H1 (cell line): ENCODE measurements at regions not wholly inside any gene's neighbourhood (a gene's known extent, or its start where the extent isn't known, plus 50 kb on each side); places are given as distances from the start of the nearest gene placed in this dataset.

Source experiments
- CTCF ChIA-PET: fragments of 300-600 bp; sonication (Branson Sonifier 250); formaldehyde crosslinking; loops from one replicate; lab custom pipeline; 2021; ENCODE audit not compliant: partially characterized antibody; lab: Charles Lee
- POLR2A ChIA-PET: fragments of 300-600 bp; sonication (Branson Sonifier 250); formaldehyde crosslinking; loops from one replicate; lab custom pipeline; 2021; ENCODE audit warnings: inconsistent platforms; ENCODE audit not compliant: partially characterized antibody; lab: Charles Lee
- DNase-seq, 2 experiments: peaks; one replicate each; pipeline versions ENCODE4 v3.0.0 to v3.0.0-alpha.2; 2010 to 2022; ENCODE audit warnings: low spot score in 2 of 2, low read depth in 1 of 2, mixed read lengths in 1 of 2
- FAIRE-seq: peaks from 2 replicates; lab custom pipeline; 2011; peaks lifted over from hg19 to GRCh38; lab: Jason Lieb, UNC
- H2AFZ ChIP-seq: 2 replicates; pipeline ENCODE4 v1.8.1; 2012; ENCODE audit warnings: low read length, inconsistent platforms
- H2AK5ac ChIP-seq: 2 replicates; pipeline ENCODE4 v1.6.1; 2013; ENCODE audit warnings: low read depth, low read length
- H2BK120ac ChIP-seq: replicated peaks from 2 replicates; pipeline ENCODE3; 2013; ENCODE audit warnings: low read depth, low read length, inconsistent platforms
- H2BK12ac ChIP-seq: 2 replicates; pipeline ENCODE4 v1.6.1; 2013; ENCODE audit warnings: low read depth, low read length
- H2BK15ac ChIP-seq: 2 replicates; pipeline ENCODE4 v1.6.1; 2013; ENCODE audit warnings: low read length
- H2BK20ac ChIP-seq: 2 replicates; pipeline ENCODE4 v1.6.1; 2013; ENCODE audit warnings: low read length
- H2BK5ac ChIP-seq: 2 replicates; pipeline ENCODE4 v1.6.1; 2013; ENCODE audit warnings: low read depth, low read length
- H3K14ac ChIP-seq: 2 replicates; pipeline ENCODE4 v1.6.1; 2013; ENCODE audit warnings: inconsistent platforms; ENCODE audit not compliant: insufficient read length
- H3K18ac ChIP-seq: 2 replicates; pipeline ENCODE4 v1.6.1; 2013; ENCODE audit warnings: low read length; ENCODE audit errors: extremely low read depth
- H3K23ac ChIP-seq: 2 replicates; pipeline ENCODE4 v1.6.1; 2013; ENCODE audit warnings: inconsistent platforms; ENCODE audit not compliant: insufficient read length
- H3K23me2 ChIP-seq: 2 replicates; pipeline ENCODE4 v1.6.1; 2013; ENCODE audit warnings: low read depth, low read length
- H3K27ac ChIP-seq: 2 replicates; pipeline ENCODE4 v1.6.1; 2011; ENCODE audit warnings: low read depth, low read length, inconsistent platforms
- H3K27me3 ChIP-seq, 4 experiments: replicated peaks in 1 of 4; 1 replicate in 1 of 4; 2 replicates in 3 of 4; pipeline versions ENCODE4 v1.6.1 to v1.8.1; 2011 to 2013; ENCODE audit warnings: low read length in 3 of 4, mild to moderate bottlenecking in 3 of 4, inconsistent platforms in 2 of 4, mixed read lengths in 2 of 4, moderate library complexity in 1 of 4; ENCODE audit not compliant: control insufficient read depth in 3 of 4, insufficient read depth in 3 of 4; ENCODE audit errors: extremely low read depth in 1 of 4
- H3K36me3 ChIP-seq, 4 experiments: 2 replicates each; pipeline versions ENCODE4 v1.6.1 to v1.8.1; 2011 to 2013; ENCODE audit warnings: mild to moderate bottlenecking in 4 of 4, low read length in 3 of 4, moderate library complexity in 2 of 4, control low read depth in 1 of 4, inconsistent platforms in 1 of 4; ENCODE audit not compliant: insufficient read depth in 4 of 4, control insufficient read depth in 2 of 4
- H3K4ac ChIP-seq: replicated peaks from 2 replicates; pipeline ENCODE3; 2013; ENCODE audit warnings: low read length, low read depth, mixed read lengths, inconsistent platforms; ENCODE audit not compliant: insufficient read length
- H3K4me1 ChIP-seq, 4 experiments: replicated peaks in 1 of 4; 1 replicate in 1 of 4; 2 replicates in 3 of 4; pipeline versions ENCODE4 v1.6.1 to v1.8.1; 2011 to 2013; ENCODE audit warnings: low read length in 3 of 4, inconsistent platforms in 2 of 4, mixed read lengths in 1 of 4; ENCODE audit not compliant: insufficient read depth in 4 of 4, control insufficient read depth in 3 of 4
- H3K4me2 ChIP-seq, 2 experiments: 2 replicates each; pipeline versions ENCODE4 v1.6.1 to v1.8.1; 2011 to 2013; ENCODE audit warnings: low read depth in 2 of 2, low read length in 2 of 2, control low read depth in 1 of 2, inconsistent platforms in 1 of 2, mild to moderate bottlenecking in 1 of 2; ENCODE audit not compliant: insufficient read depth in 1 of 2
- H3K4me3 ChIP-seq, 4 experiments: fragments of 200-600, 300-600 bp in 1 of 4; sonication (generic), shearing (Covaris generic), sonication (Bioruptor Twin) in 1 of 4; 2 replicates each; pipeline versions ENCODE4 v1.5.1 to v1.8.1; 2011 to 2016; ENCODE audit warnings: low read length in 4 of 4, low read depth in 3 of 4, control low read depth in 2 of 4, inconsistent platforms in 2 of 4, mild to moderate bottlenecking in 2 of 4, mixed read lengths in 1 of 4, moderate library complexity in 1 of 4; ENCODE audit not compliant: insufficient read depth in 2 of 4; ENCODE audit errors: extremely low read depth in 1 of 4
- H3K56ac ChIP-seq: replicated peaks from 2 replicates; pipeline ENCODE3; 2013; ENCODE audit warnings: low read depth, mild to moderate bottlenecking, mixed read lengths, low read length, inconsistent platforms; ENCODE audit not compliant: insufficient read length
- H3K79me1 ChIP-seq: 2 replicates; pipeline ENCODE4 v1.6.1; 2013; ENCODE audit warnings: low read depth, low read length, control low read depth
- H3K79me2 ChIP-seq, 2 experiments: 2 replicates each; pipeline versions ENCODE4 v1.6.1 to v1.8.1; 2012 to 2013; ENCODE audit warnings: low read length in 2 of 2, mild to moderate bottlenecking in 2 of 2, inconsistent platforms in 1 of 2; ENCODE audit not compliant: insufficient read depth in 2 of 2, control insufficient read depth in 1 of 2
- H3K9ac ChIP-seq, 4 experiments: replicated peaks in 1 of 4; 1 replicate in 1 of 4; 2 replicates in 3 of 4; pipeline versions ENCODE4 v1.6.1 to v1.8.1; 2011 to 2013; ENCODE audit warnings: low read depth in 3 of 4, low read length in 3 of 4, control low read depth in 2 of 4, mild to moderate bottlenecking in 2 of 4, moderate library complexity in 2 of 4, inconsistent platforms in 1 of 4; ENCODE audit errors: extremely low read depth in 1 of 4
- H3K9me3 ChIP-seq, 2 experiments: 2 replicates each; pipeline versions ENCODE4 v1.6.1 to v1.8.1; 2012 to 2013; ENCODE audit warnings: mild to moderate bottlenecking in 2 of 2, moderate library complexity in 2 of 2, control low read depth in 1 of 2, inconsistent platforms in 1 of 2, low read depth in 1 of 2, low read length in 1 of 2, mixed read lengths in 1 of 2; ENCODE audit not compliant: insufficient read depth in 2 of 2
- H4K20me1 ChIP-seq, 2 experiments: replicated peaks in 1 of 2; 2 replicates each; pipeline versions ENCODE3 to v1.8.1; 2011 to 2013; ENCODE audit warnings: inconsistent platforms in 2 of 2, low read length in 2 of 2, mild to moderate bottlenecking in 1 of 2; ENCODE audit not compliant: insufficient read depth in 2 of 2, control insufficient read depth in 1 of 2
- H4K5ac ChIP-seq: 2 replicates; pipeline ENCODE4 v1.6.1; 2013; ENCODE audit warnings: low read length, low read depth, mixed read lengths, inconsistent platforms; ENCODE audit not compliant: insufficient read length
- H4K8ac ChIP-seq: 2 replicates; pipeline ENCODE4 v1.8.0; 2013; ENCODE audit warnings: mild to moderate bottlenecking, moderate library complexity, low read length, inconsistent platforms; ENCODE audit not compliant: insufficient read depth; ENCODE audit errors: extremely low read depth
- H4K91ac ChIP-seq: replicated peaks from 2 replicates; pipeline ENCODE3; 2013; ENCODE audit warnings: low read length, mixed read lengths, inconsistent platforms; ENCODE audit not compliant: insufficient read length
- RAD21 ChIP-seq, 2 experiments: IDR thresholded peaks in 1 of 2; conservative IDR thresholded peaks in 1 of 2; 2 replicates each; pipeline ENCODE4 v1.6.1; 2011; ENCODE audit warnings: low read depth in 2 of 2, low read length in 2 of 2, improper control_type of control experiment in 1 of 2, inconsistent platforms in 1 of 2, mild to moderate bottlenecking in 1 of 2, moderate library complexity in 1 of 2
- RNF2 ChIP-seq: fragments of 200-900, 300-1000 bp; sonication (generic); IDR thresholded peaks from 2 replicates; pipeline ENCODE4 v1.7.1; 2016; ENCODE audit warnings: borderline replicate concordance, low read depth, mild to moderate bottlenecking, antibody characterized with exemption, low read length; ENCODE audit not compliant: poor library complexity, severe bottlenecking; ENCODE audit errors: missing control alignments

GRCh38 chr17:53570731-53571130, 252.0 kb upstream of the KIF2B start:
- DNase-seq (no peak), FAIRE-seq (no peak)
- Histone ChIP-seq H2BK120ac (no peak overlapping the region), H2BK15ac (no peak overlapping the region), H3K9ac (no peak overlapping the region), H3K4me2 (no peak overlapping the region), H2AFZ (no peak overlapping the region), H3K79me2 (no peaks in the 10 kb centered on the region), H2BK5ac (no peak overlapping the region), H3K9me3 (no peaks in the 10 kb centered on the region), H3K56ac (no peak overlapping the region), H4K5ac (no peak overlapping the region), H3K23me2 (no peaks in the 10 kb centered on the region), H3K4ac (no peak overlapping the region), H2BK20ac (no peak overlapping the region), H3K36me3 (no peaks in the 10 kb centered on the region), H4K8ac (no peak overlapping the region), H3K18ac (no peak overlapping the region), H3K27ac (no peak overlapping the region), H3K14ac (no peak overlapping the region), H3K79me1 (no peaks in the 10 kb centered on the region), H2AK5ac (no peak overlapping the region), H3K4me1 (no peaks in the 10 kb centered on the region), H3K27me3 (no peaks in the 10 kb centered on the region), H3K23ac (no peak overlapping the region), H2BK12ac (no peak overlapping the region), H3K4me3 (no peak overlapping the region), H4K91ac (no peak overlapping the region), H4K20me1 (no peaks in the 10 kb centered on the region)
- TF ChIP-seq RAD21 (IDR thresholded peaks at IDR 0.05 in 1 of 2, conservative IDR thresholded peaks at IDR 0.05 in 1 of 2; ENCODE audit: low read depth in 2 of 2, low read length in 2 of 2): peak; percentile 28 to 40; a peak in 3 of 4 replicates
- TF ChIP-seq RNF2: no peak
- ChIA-PET POLR2A (no interaction called here), CTCF (no interaction called here)
